Aorta (tissue), 5 donors: ENCODE measurements at regions not wholly inside any gene's neighbourhood (a gene's known extent, or its start where the extent isn't known, plus 50 kb on each side); places are given as distances from the start of the nearest gene placed in this dataset.
"Not testable (repeated sequence)": the region's sequence is repeated elsewhere in the genome, so short reads cannot be mapped to it uniquely, and the experiment has no call there.

Experiments
- ATAC-seq: fragments of 200-7000 bp; cut with Tn5 transposase; one replicate; pipeline ENCODE4 v1.9.1; 2022; ENCODE audit warnings: moderate library complexity; ENCODE audit not compliant: low FRiP score
- DNase-seq, 2 donors: peaks; one replicate each; pipeline ENCODE4 v3.0.0-alpha.2; 2020
- H3K27ac ChIP-seq, 2 donors: one replicate each; pipeline ENCODE4 v1.5.1; 2013; ENCODE audit warnings: low read length in 2 of 2, mild to moderate bottlenecking in 2 of 2, moderate library complexity in 2 of 2, control low read depth in 1 of 2, inconsistent platforms in 1 of 2, low read depth in 1 of 2
- H3K27me3 ChIP-seq, 2 donors: one replicate each; pipeline ENCODE4 v1.6.1; 2013; ENCODE audit warnings: control low read depth in 1 of 2, low read length in 1 of 2, mild to moderate bottlenecking in 1 of 2, moderate library complexity in 1 of 2; ENCODE audit not compliant: insufficient read depth in 2 of 2, control insufficient read depth in 1 of 2
- H3K36me3 ChIP-seq, 2 donors: one replicate each; pipeline ENCODE4 v1.6.1; 2013; ENCODE audit warnings: control low read depth in 1 of 2, low read length in 1 of 2, mild to moderate bottlenecking in 1 of 2; ENCODE audit not compliant: insufficient read depth in 2 of 2, control insufficient read depth in 1 of 2
- H3K4me1 ChIP-seq, 2 donors: one replicate each; pipeline ENCODE4 v1.6.1; 2013; ENCODE audit warnings: low read length in 2 of 2, control low read depth in 1 of 2, mild to moderate bottlenecking in 1 of 2, moderate library complexity in 1 of 2; ENCODE audit not compliant: insufficient read depth in 2 of 2, control insufficient read depth in 1 of 2
- H3K4me3 ChIP-seq, 2 donors: one replicate each; pipeline ENCODE4 v1.5.1; 2013; ENCODE audit warnings: low read length in 2 of 2, control low read depth in 1 of 2, mild to moderate bottlenecking in 1 of 2
- H3K9me3 ChIP-seq: one replicate; pipeline ENCODE4 v1.6.1; 2013; ENCODE audit warnings: mild to moderate bottlenecking, low read length; ENCODE audit not compliant: control insufficient read depth
- WGBS, 2 donors: extraction: QIAGEN DNeasy Blood & Tissue Kit; methylation state at CpG; one replicate each; pipeline ENCODE4 v1.1.7; 2013; 5-methylcytosine and 5-hydroxymethylcytosine counted together
- intact Hi-C, 2 donors: fragments of 100-400 bp; cut with DNase I; formaldehyde crosslinking; loops; one replicate each; pipeline versions ENCODE4 v1.14.2 to v1.15.0; 2022
- donor health status: healthy with polysubstance abuse.
- donor health status: Bipolar disorder and iron deficiency.
- donor health status: DM: no; HTN: no; CAD: no.
- donor health status: DM: no; HTN: no; CAD: no.
- donor health status: DM: yes; HTN: yes; CAD: no.

DNA sequence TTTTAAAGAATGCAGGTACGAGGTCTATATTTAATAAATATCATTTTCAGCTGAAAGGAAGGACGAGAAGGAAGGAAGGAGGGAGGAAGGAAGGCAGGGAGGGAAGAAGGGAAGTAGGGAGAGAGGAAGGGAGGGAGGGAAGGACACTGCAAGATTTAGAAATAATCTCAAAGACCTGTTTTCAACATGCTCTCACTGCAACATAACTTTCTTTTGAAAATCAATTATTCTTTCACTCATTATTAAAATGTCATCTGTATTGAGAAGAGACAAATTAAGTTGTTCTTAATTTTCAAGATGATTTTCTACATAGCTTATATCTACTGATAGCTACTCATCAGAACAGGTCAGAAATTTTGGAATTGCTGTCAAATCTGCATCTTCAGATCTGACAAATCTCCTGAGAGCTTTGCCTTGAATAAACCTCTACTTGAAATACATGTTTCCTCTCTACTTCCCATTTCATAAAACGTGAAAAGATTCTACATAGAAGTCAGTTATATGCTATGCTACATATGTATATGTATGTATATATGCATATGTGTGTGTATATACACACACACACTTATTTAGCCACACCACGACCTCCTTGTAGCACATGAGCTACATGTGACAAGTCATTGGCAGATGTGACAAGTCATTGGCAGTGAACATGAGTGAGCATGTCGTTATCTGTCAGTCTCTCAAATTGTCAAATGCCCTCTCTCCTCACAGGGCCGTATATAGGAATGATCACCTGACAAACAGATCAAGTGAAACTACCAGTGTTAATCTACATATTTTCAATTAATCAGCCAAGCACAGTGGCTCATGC lies 241.6 kb downstream of the LY86 start:
- no peak for ATAC-seq
- intact Hi-C loops: no loop called here

GRCh38 chr6:6830686-6831063 lies 242.2 kb downstream of the LY86 start:
- H3K4me1 ChIP-seq, intact Hi-C loops, H3K27ac ChIP-seq, DNase-seq, H3K27me3 ChIP-seq, H3K36me3 ChIP-seq, H3K4me3 ChIP-seq, H3K9me3 ChIP-seq, ATAC-seq: not testable (repeated sequence)

More for the DNA sequence above, 241.6 kb downstream of the LY86 start:
- H3K27ac ChIP-seq: no peak overlapping the region
- H3K9me3 ChIP-seq: no peaks in the 10 kb centered on the region
- no peaks in the 10 kb centered on the region for H3K4me1 ChIP-seq
- no peaks in the 10 kb centered on the region for H3K36me3 ChIP-seq
- H3K27me3 ChIP-seq: no peaks in the 10 kb centered on the region
- no peak for DNase-seq
- WGBS, 2 donors: 64 to 69% methylated on average over 6 of the region's 6 CpGs
- H3K4me3 ChIP-seq: no peak overlapping the region

DNA sequence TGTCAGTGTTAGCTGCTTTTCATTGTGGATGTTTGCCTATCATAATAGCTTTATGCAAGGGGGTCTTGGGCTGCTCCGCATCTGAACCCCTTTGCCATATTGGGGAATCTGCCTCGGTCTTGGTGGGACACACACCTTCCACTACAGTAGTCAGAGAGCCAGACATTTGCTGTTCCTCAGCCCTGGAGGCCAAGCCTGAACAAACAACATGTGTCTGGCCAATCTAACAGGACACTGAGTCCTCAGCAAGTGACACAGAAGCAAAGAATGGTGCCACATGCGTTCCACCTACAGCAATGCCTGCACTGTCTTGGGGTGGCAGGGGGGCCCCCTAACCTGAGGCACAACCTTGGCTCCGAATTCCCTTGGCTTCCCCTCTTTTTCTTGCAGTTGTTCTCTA lies 243.9 kb downstream of the LY86 start:
- H3K9me3 ChIP-seq: no peaks in the 10 kb centered on the region
- 78 to 86% methylated on average over 4 of the region's 4 CpGs for WGBS, 2 donors
- no peak overlapping the region for H3K27ac ChIP-seq
- no peak for DNase-seq
- H3K4me1 ChIP-seq: no peaks in the 10 kb centered on the region
- no peaks in the 10 kb centered on the region for H3K27me3 ChIP-seq
- no peak overlapping the region for H3K4me3 ChIP-seq
- ATAC-seq: no peak
- no peaks in the 10 kb centered on the region for H3K36me3 ChIP-seq
- intact Hi-C loops: no loop called here

- no peak overlapping the region for H3K27ac ChIP-seq
- no peaks in the 10 kb centered on the region for H3K36me3 ChIP-seq
- H3K9me3 ChIP-seq: no peaks in the 10 kb centered on the region
- no peaks in the 10 kb centered on the region for H3K4me1 ChIP-seq
- H3K4me3 ChIP-seq: no peak overlapping the region
- DNase-seq (no peak), ATAC-seq (no peak)
- intact Hi-C loops: no loop called here
- no peaks in the 10 kb centered on the region for H3K27me3 ChIP-seq
- WGBS, 2 donors: 52 to 56% methylated on average over 16 of the region's 16 CpGs
These were observed 246.1 kb downstream of the LY86 start for GRCh38 chr6:6834356-6835222.

GRCh38 chr6:6835223-6835503 lies 246.6 kb downstream of the LY86 start:
- Histone ChIP-seq H3K27me3 (no peaks in the 10 kb centered on the region), H3K27ac (no peak overlapping the region), H3K9me3 (no peaks in the 10 kb centered on the region), H3K36me3 (no peaks in the 10 kb centered on the region), H3K4me3 (no peak overlapping the region), H3K4me1 (no peaks in the 10 kb centered on the region)
- intact Hi-C loops: no loop called here
- no peak for ATAC-seq
- DNase-seq: no peak
- 81 to 90% methylated on average over 1 of the region's 1 CpG for WGBS, 2 donors

GRCh38 chr6:6836609-6837406 lies 248.3 kb downstream of the LY86 start:
- Histone ChIP-seq H3K4me3 (no peak overlapping the region), H3K9me3 (no peaks in the 10 kb centered on the region), H3K4me1 (no peaks in the 10 kb centered on the region), H3K27me3 (no peaks in the 10 kb centered on the region), H3K27ac (no peak overlapping the region), H3K36me3 (no peaks in the 10 kb centered on the region)
- 76 to 82% methylated on average over 3 of the region's 3 CpGs for WGBS, 2 donors
- intact Hi-C loops: no loop called here
- ATAC-seq (no peak), DNase-seq (no peak)

GRCh38 chr6:6837541-6838080 lies 249.1 kb downstream of the LY86 start:
- H3K4me1 ChIP-seq: no peaks in the 10 kb centered on the region
- H3K36me3 ChIP-seq: no peaks in the 10 kb centered on the region
- no peak overlapping the region for H3K4me3 ChIP-seq
- H3K27me3 ChIP-seq: no peaks in the 10 kb centered on the region
- no peaks in the 10 kb centered on the region for H3K9me3 ChIP-seq
- 78 to 84% methylated on average over 4 of the region's 4 CpGs for WGBS, 2 donors
- ATAC-seq: no peak
- intact Hi-C loops: no loop called here
- no peak overlapping the region for H3K27ac ChIP-seq
- DNase-seq: no peak

GRCh38 chr6:6840831-6841291 lies 252.3 kb downstream of the LY86 start:
- Histone ChIP-seq H3K27ac (no peak overlapping the region), H3K36me3 (no peaks in the 10 kb centered on the region), H3K4me3 (no peak overlapping the region), H3K9me3 (no peaks in the 10 kb centered on the region), H3K27me3 (no peaks in the 10 kb centered on the region), H3K4me1 (no peaks in the 10 kb centered on the region)
- WGBS, 2 donors: 88 to 90% methylated on average over 5 of the region's 5 CpGs
- DNase-seq (no peak), ATAC-seq (no peak)
- intact Hi-C loops: no loop called here
